ENCODE measurements at regions not wholly inside any gene's neighbourhood (a gene's known extent, or its start where the extent isn't known, plus 50 kb on each side); places are given as distances from the start of the nearest gene placed in this dataset.

- no peak overlapping the region for H3K27ac ChIP-seq
- H3K4me3 ChIP-seq = no peak overlapping the region
- H3K36me3 ChIP-seq = no peaks in the 10 kb centered on the region
- H3K9me3 ChIP-seq = no peaks in the 10 kb centered on the region
- WGBS = 81% methylated on average over 9 of the region's 9 CpGs
- no peaks in the 10 kb centered on the region for H3K4me1 ChIP-seq
- no peak for TF ChIP-seq EP300 (IDR thresholded peaks at IDR 0.05)
- no peak for TF ChIP-seq POLR2A (IDR thresholded peaks at IDR 0.05)
- no peak for TF ChIP-seq CTCF (IDR thresholded peaks at IDR 0.05)
- TF ChIP-seq POLR2AphosphoS5 (IDR thresholded peaks at IDR 0.05) = no peak
- DNase-seq (ENCODE audit: low spot score in 2 of 2) = no peak
- H3K27me3 ChIP-seq = no peaks in the 10 kb centered on the region
Observed at GRCh38 chr11:42625757-42626665, 685.8 kb upstream of the API5 start.

GRCh38 chr11:42631220-42631843, 680.5 kb upstream of the API5 start:
- no peaks in the 10 kb centered on the region for H3K4me1 ChIP-seq
- 63% methylated on average over 2 of the region's 2 CpGs for WGBS
- no peak for TF ChIP-seq POLR2AphosphoS5 (IDR thresholded peaks at IDR 0.05)
- no peak for TF ChIP-seq POLR2A (IDR thresholded peaks at IDR 0.05)
- no peak for TF ChIP-seq CTCF (IDR thresholded peaks at IDR 0.05)
- no peak for TF ChIP-seq EP300 (IDR thresholded peaks at IDR 0.05)
- no peak for DNase-seq (ENCODE audit: low spot score in 2 of 2)
- H3K27me3 ChIP-seq = no peaks in the 10 kb centered on the region
- H3K36me3 ChIP-seq = no peaks in the 10 kb centered on the region
- no peaks in the 10 kb centered on the region for H3K9me3 ChIP-seq
- no peak overlapping the region for H3K27ac ChIP-seq
- no peak overlapping the region for H3K4me3 ChIP-seq

GRCh38 chr11:42646959-42647358, 664.8 kb upstream of the API5 start:
- TF ChIP-seq CTCF (IDR thresholded peaks at IDR 0.05) (no peak), POLR2AphosphoS5 (IDR thresholded peaks at IDR 0.05) (no peak), EP300 (IDR thresholded peaks at IDR 0.05) (no peak), POLR2A (IDR thresholded peaks at IDR 0.05) (no peak)
- Histone ChIP-seq H3K4me1 (no peaks in the 10 kb centered on the region), H3K9me3 (no peaks in the 10 kb centered on the region), H3K36me3 (no peaks in the 10 kb centered on the region), H3K4me3 (no peak overlapping the region), H3K27me3 (no peaks in the 10 kb centered on the region), H3K27ac (no peak overlapping the region)
- DNase-seq (ENCODE audit: low spot score in 2 of 2) = no peak
- 86% methylated on average over 1 of the region's 1 CpG for WGBS

DNA sequence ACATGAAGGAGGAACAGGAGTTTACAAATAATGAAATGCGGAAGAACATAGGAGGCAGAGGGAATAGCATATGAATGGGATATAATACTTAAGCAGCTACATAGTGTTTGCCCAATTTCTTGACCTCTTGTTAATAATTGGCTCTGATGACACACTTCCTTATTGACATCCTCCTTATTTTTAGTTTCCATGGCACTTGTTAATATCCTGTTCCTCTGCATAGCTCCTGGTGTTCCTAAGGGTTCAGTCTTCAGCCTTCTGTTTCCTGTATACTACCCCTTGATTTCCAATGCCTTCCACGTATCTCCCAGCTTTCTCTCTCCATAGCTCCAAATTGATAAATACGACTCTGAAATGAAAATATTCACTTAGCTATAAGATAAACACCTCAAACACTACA, 663.8 kb upstream of the API5 start:
- Histone ChIP-seq H3K9me3 (no peaks in the 10 kb centered on the region), H3K4me3 (no peak overlapping the region), H3K27ac (no peak overlapping the region), H3K36me3 (no peaks in the 10 kb centered on the region), H3K4me1 (no peaks in the 10 kb centered on the region), H3K27me3 (no peaks in the 10 kb centered on the region)
- 91% methylated on average over 3 of the region's 3 CpGs for WGBS
- DNase-seq (ENCODE audit: low spot score in 2 of 2) = no peak
- TF ChIP-seq POLR2AphosphoS5 (IDR thresholded peaks at IDR 0.05) (no peak), EP300 (IDR thresholded peaks at IDR 0.05) (no peak), POLR2A (IDR thresholded peaks at IDR 0.05) (no peak), CTCF (IDR thresholded peaks at IDR 0.05) (no peak)

- no peak overlapping the region for H3K27ac ChIP-seq
- H3K27me3 ChIP-seq = no peaks in the 10 kb centered on the region
- no peaks in the 10 kb centered on the region for H3K36me3 ChIP-seq
- peaks cover 3% of the 10 kb centered on the region for H3K9me3 ChIP-seq
- H3K4me1 ChIP-seq = no peaks in the 10 kb centered on the region
- TF ChIP-seq EP300 (IDR thresholded peaks at IDR 0.05) = no peak
- TF ChIP-seq POLR2AphosphoS5 (IDR thresholded peaks at IDR 0.05) = no peak
- no peak for TF ChIP-seq CTCF (IDR thresholded peaks at IDR 0.05)
- TF ChIP-seq POLR2A (IDR thresholded peaks at IDR 0.05) = no peak
- H3K4me3 ChIP-seq = no peak overlapping the region
- no peak for DNase-seq (ENCODE audit: low spot score in 2 of 2)
Observed at GRCh38 chr11:42651621-42652020, 660.2 kb upstream of the API5 start.

Data from suprapubic skin (tissue), 4 donors.